Non-pigmented ciliary epithelial cell (primary cell): ENCODE measurements at regions not wholly inside any gene's neighbourhood (a gene's known extent, or its start where the extent isn't known, plus 50 kb on each side); places are given as distances from the start of the nearest gene placed in this dataset.
"Not testable (repeated sequence)": the region's sequence is repeated elsewhere in the genome, so short reads cannot be mapped to it uniquely, and the experiment has no call there.

ENCODE experiments used
- DNase-seq: peaks from one replicate; pipeline ENCODE4 v3.0.0-alpha.2; 2010; ENCODE audit warnings: low read depth

DNA sequence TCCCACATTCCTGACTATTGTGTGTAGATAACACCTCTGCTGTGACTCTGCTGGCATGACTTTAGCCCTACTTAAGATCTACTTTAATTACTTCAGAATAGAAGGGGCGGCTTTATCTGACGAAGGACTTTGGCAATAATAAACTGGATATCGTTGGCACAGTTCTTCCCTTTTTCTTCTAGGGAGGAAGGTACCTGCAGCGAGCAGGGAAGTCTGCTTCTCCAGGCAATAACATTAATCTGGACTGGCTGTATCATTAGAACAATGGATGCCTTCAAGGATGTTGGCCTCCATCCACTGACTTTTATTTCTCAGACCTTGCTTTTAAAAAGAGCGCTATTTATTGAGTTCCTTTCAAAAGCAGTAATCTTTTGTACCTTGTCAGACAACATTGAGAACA, 172.6 kb upstream of the THSD7A start:
- no peak for DNase-seq

DNA sequence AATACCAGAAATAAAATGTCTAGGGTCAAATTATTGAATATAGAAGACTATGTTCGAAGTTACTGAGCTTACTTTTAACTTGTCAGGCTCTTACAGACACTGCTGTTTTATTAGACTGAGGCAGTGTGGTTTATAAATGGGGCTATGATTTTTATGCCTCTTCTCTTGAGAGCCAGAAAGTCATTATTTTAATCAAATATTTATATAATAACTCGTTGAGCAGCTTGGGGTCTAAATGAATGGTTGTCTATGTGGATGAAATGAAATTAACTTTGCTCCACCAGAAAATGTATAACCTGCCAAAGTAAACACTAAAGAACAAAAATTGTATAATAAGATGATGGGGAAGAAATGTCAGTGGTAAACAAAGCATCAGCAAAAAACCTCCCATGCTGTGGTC, 175.6 kb upstream of the THSD7A start:
- DNase-seq, result no peak

DNA sequence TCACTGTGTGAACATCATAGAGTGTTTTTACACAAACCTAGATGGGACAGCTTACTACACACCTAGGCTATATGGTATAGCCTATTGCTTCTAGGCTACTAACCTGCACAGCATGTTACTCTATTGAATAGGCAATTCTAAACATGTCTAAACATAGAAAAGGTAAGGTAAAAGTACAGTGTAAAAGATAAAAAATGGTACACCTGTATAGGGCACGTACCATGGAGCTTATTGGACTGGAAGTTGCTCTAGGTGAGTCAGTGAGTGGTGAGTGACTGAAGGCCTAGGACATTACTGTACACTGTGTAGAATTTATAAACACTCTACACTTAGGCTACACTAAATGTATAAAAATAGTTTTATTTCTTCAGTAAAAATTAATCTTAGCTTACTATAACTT, 182.0 kb upstream of the THSD7A start:
- DNase-seq, result no peak

DNA sequence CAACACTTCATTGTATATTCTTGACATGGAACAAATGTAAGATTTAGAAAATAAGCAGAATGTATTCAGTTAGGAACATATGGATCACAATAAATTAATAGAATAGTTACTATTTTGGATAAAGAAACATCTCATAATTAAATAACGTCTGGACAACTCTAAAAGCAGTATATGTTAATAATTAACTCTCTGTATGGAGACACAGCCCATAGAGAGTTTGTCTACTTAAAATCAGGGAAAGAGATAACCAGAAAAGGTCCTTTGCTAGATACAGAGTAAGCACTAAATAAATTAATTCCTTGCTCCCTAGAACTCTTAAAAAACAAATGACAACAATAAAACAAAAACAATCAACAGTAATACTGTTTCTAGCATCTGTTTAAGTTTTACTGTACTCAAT, 184.4 kb upstream of the THSD7A start:
- DNase-seq, result no peak

- no peak for DNase-seq
These were observed 185.0 kb upstream of the THSD7A start for GRCh38 chr7:12017046-12017445.

GRCh38 chr7:12022011-12022410, 189.1 kb upstream of the TMEM106B start:
- DNase-seq, result not testable (repeated sequence)

GRCh38 chr7:12025246-12025645, 185.8 kb upstream of the TMEM106B start:
- no peak for DNase-seq

GRCh38 chr7:12028508-12028907, 182.6 kb upstream of the TMEM106B start:
- DNase-seq, result no peak

- DNase-seq, result peak; percentile 60
These were observed 181.0 kb upstream of the TMEM106B start for GRCh38 chr7:12030116-12030515.

DNA sequence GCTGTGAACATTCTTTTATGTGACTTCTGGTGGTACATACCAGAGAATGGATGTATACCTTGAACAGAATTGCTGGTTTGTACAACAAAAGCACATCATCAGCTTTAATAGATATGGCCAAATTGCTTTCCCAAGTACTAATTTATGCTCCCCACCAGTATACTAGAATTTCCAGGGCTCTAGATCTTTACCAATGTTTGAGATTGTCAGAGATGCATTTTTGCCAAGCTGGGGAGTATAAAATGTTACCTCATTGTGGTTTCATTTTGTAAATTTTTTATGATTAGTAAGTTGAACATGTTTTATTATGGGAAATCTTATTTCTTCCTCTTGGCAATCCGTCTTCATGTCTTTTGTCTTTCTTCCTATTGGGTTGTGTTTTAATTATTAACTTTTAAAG, 179.9 kb upstream of the TMEM106B start:
- DNase-seq, result no peak

- DNase-seq, result no peak
These were observed 179.5 kb upstream of the TMEM106B start for GRCh38 chr7:12031638-12032037.

DNA sequence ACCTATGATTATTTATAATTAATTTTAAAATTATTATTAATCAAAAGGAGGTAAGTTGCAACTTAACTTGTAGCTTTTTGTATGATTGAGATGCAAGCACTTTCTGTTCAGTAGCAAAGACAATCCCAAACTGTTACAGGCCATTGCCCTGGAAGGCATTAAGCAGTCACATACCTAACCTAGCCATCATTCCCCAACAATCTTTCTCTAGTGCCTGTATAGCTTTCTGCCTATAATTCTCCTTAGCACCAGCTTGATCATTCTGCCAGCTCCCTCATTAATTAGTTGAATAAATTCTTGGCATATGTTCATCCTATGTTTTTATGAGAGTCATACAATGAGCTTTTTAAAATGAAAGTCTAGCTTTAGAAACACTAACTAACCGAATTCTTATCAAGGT, 178.9 kb upstream of the TMEM106B start:
- DNase-seq, result no peak

DNA sequence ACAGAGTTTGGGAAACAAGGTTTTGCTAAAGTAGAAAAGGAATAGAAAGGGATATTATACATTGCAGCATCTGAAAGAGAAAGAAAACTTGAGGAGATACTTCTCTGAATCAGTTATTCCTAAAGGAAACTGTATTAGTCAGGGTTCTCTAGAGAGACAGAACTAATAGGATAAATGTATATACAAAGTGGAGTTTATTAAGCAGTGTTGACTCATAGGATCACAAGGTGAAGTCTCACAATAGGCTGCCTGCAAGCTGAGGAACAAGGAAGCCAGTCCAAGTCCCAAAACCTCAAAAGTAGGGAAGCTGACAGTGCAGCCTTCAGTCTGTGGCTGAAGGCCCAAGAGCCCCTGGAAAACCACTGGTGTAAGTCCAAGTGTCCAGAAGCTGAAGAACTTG, 167.6 kb upstream of the TMEM106B start:
- not testable (repeated sequence) for DNase-seq

DNA sequence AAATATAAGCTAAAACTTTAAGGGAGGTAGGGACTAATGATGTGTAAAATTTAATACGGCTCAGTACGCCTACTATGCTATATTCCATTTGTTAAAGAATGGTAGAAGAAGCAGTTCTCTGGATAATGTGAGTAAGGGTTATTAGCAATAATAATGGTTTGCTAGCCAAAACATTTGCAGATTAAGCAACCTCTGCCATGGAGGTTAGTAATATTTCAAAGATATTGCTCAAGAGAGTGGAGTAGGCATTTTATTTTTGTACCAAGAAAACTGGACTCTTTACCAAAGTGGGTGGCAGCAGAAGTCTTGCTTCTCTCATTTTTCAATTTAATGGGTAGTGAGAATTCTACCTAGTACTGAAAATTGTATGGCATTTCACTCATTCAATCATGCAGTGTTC, 158.9 kb upstream of the TMEM106B start:
- no peak for DNase-seq

GRCh38 chr7:12053561-12053960, 157.5 kb upstream of the TMEM106B start:
- no peak for DNase-seq

GRCh38 chr7:12054830-12055229, 156.3 kb upstream of the TMEM106B start:
- no peak for DNase-seq

DNA sequence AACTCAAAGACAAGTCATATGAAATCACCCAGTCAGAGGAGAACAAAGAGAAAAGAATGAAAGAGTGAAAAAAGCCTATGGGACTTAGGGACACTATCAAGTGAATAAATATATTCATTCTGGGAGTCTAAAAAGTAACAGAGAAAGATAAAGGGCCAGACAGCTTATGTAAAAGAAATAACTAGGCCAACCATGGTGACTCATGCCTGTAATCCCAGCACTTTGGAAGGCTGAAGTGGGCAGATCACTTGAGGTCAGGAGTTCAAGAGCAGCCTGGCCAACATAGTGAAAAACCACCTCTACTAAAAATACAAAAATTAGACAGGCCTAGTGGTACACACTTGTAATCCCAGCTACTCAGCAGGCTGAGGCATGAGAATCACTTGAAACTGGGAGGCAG, 154.7 kb upstream of the TMEM106B start:
- DNase-seq, result no peak

GRCh38 chr7:12056977-12057376, 154.1 kb upstream of the TMEM106B start:
- DNase-seq, result no peak

DNA sequence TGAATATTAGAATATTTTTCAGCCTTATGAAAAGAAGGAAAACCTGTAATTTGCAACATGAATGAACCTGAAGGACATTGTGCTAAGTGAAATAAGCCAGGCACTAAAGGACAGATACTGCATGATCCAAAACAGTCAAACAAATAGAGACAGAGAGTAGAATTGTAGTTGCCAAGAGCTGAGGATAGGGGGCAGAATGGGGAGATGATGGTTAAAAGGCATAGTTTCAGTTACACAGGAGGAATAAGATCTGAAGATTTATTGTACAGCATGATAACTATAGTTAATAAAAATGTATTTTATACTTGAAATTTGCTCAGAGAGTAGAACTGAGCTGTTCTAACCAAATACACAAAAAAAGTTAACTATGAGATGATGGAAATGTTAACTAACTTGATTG, 149.0 kb upstream of the TMEM106B start:
- no peak for DNase-seq

DNA sequence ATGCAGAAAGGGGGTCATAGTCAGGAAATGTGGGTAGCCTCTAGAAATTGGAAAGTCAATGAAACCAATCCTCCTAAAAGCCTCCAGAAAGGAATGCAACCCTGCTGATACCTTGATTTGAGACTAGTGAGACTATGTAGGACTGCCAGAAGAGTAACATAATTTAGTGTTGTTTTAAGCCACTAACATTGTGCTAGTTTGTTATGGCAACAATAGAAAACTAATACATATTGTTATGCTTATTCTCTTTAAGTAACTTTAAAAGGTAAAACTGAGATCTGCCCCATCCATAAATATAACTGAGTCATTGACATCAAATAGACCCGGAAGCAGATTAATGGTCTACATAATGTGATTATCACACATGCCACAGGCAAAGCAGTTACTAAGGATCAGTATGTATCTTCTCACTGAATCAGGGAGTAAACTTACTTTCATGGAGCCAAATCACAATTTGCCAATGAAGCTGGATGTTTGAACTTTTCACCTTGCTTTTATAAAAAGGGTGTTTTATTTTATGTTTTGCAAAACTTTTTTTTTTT, 146.4 kb upstream of the TMEM106B start:
- DNase-seq, result no peak

DNA sequence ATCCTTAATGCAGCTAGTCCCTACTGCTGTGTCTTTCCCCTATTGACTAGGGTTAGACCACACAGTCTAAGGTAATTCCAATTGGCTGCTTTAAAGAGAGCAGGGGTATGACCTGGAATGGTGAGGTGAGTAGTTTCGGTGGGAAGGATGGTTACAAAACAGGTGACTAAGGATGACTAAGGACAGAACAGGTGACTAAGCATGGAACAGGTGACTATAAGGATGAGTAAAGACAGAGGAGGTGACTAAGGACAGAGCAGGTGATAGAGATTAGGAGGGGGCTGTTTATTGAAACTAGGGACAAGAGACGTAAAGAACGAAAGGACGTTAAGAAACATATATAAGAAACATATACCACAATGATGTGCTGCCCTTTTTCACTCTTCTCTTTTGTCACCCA, 145.1 kb upstream of the TMEM106B start:
- no peak for DNase-seq

DNA sequence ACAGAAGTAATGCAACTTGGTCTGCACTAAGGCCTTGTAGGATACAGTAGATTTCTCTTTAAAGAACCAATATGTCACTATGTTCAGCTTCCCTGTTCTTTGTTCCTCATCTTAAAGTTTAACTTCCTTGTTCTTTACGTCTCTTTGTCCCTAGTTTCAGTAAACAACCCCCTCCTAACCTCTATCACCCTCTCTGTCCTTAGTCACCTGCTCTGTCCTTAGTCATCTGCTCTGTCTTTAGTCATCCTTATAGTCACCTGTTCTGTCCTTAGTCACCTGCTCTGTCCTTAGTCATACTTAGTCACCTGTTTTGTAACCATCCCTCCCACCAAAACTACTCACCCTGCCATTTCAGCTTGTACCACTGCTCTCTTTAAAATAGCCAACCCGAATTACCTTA, 144.6 kb upstream of the TMEM106B start:
- DNase-seq, result no peak

DNA sequence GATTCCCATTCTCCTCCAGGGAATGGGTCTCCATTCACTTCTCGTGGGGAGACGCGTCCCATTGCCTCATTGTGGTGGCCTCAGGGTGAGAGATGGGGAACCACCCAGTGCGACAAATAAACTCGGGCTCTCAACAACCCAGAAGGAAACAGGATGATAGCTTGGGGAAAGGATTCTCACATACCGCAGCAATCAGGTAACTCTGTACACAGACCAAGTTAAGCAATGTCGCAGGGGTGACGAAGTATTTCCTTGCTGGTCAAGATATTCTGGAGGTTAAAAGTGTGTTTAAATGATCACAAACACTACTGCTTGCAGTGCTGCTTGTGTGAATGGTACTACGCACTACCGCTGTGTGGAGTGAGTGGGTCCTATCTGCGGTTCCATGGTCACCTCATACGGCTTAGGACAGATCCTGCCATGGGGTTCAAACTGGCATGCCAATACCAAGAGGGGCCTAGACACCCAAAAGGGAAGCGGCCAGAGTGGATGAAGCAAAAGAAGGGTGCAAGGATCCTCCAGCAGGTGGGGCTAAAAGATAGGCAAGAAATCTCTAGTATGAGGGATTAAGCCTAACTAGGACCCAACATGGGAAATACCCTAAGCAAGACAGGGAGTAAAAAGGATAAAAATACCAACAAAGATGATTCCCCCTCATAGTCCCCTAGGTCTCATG, 143.8 kb upstream of the TMEM106B start:
- peak; percentile 41 for DNase-seq

GRCh38 chr7:12069757-12070156, 141.3 kb upstream of the TMEM106B start:
- DNase-seq, result no peak
